Omental fat pad (tissue), 3 donors: ENCODE measurements at regions not wholly inside any gene's neighbourhood (a gene's known extent, or its start where the extent isn't known, plus 50 kb on each side); places are given as distances from the start of the nearest gene placed in this dataset.

ENCODE experiments used
- ATAC-seq: fragments of 150-250 bp; one replicate; pipeline ENCODE4 v1.9.1; 2016; ENCODE audit warnings: mild to moderate bottlenecking, moderate library complexity; ENCODE audit not compliant: low FRiP score
- DNase-seq: peaks from one replicate; pipeline ENCODE4 v3.0.0-alpha.2; 2019; ENCODE audit warnings: low spot score
- CTCF ChIP-seq, 3 donors: fragments of 450-650 bp; IDR thresholded peaks; one replicate each; pipeline ENCODE4 v1.5.1; 2016 to 2017; ENCODE audit warnings: antibody characterized with exemption in 3 of 3, mild to moderate bottlenecking in 3 of 3, moderate library complexity in 2 of 3

GRCh38 chr13:21813844-21814243 lies 143.0 kb downstream of the FGF9 start:
- ATAC-seq (no peak), DNase-seq (no peak)
- no peak for TF ChIP-seq CTCF (IDR thresholded peaks at IDR 0.05)

- no peak for ATAC-seq
- no peak for DNase-seq
- TF ChIP-seq CTCF (IDR thresholded peaks at IDR 0.05) = no peak
Observed at GRCh38 chr13:21814604-21815003, 143.7 kb downstream of the FGF9 start.

GRCh38 chr13:21817878-21818277 lies 147.0 kb downstream of the FGF9 start:
- no peak for DNase-seq
- TF ChIP-seq CTCF (IDR thresholded peaks at IDR 0.05) = no peak
- no peak for ATAC-seq

GRCh38 chr13:21822029-21822428 lies 151.2 kb downstream of the FGF9 start:
- ATAC-seq = no peak
- no peak for DNase-seq
- no peak for TF ChIP-seq CTCF (IDR thresholded peaks at IDR 0.05)

DNA sequence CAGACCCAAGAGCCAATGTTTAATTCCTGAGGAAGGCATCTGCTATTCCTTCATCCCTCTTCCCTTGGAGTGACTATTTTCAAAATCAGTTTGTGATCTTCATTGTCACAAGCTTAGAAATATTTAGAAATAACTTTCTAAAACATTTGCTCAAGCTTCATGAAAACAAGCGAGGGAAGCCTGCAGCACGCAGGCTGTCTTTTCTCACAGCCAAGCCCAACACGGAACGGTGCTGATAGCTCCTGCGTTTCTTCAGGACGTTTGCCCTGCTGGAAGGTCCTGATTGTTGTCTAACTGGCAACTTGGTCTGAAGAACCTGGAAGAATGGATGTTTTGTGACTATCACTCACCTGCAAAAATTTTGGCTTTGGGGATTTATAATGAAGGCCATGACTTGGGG lies 152.5 kb downstream of the FGF9 start:
- no peak for TF ChIP-seq CTCF (IDR thresholded peaks at IDR 0.05)
- no peak for ATAC-seq
- no peak for DNase-seq

- no peak for ATAC-seq
- no peak for TF ChIP-seq CTCF (IDR thresholded peaks at IDR 0.05)
- DNase-seq = no peak
Observed at GRCh38 chr13:21823949-21824348, 153.1 kb downstream of the FGF9 start.

DNA sequence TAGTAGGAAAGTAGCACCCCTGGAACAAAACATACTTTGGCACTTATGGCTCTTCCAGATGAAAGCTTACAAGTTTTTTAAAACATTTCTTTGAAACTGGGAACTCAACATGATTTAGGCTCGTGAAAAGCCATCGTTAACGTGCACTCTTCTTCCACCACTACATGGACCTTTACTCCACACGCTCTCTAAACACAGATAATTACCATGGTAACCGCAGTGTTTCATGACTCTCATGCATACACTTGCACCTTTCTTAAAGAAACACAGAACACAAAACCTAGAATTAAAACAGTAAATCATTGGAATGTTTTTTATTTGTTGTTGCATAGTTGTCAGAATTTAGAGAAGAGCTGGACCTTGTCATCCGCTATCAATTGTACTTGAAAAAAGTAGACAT lies 154.3 kb downstream of the FGF9 start:
- TF ChIP-seq CTCF (IDR thresholded peaks at IDR 0.05) = no peak
- DNase-seq (no peak), ATAC-seq (no peak)
